ENCODE measurements at regions not wholly inside any gene's neighbourhood (a gene's known extent, or its start where the extent isn't known, plus 50 kb on each side); places are given as distances from the start of the nearest gene placed in this dataset.
"Not testable (repeated sequence)": the region's sequence is repeated elsewhere in the genome, so short reads cannot be mapped to it uniquely, and the experiment has no call there.

DNA sequence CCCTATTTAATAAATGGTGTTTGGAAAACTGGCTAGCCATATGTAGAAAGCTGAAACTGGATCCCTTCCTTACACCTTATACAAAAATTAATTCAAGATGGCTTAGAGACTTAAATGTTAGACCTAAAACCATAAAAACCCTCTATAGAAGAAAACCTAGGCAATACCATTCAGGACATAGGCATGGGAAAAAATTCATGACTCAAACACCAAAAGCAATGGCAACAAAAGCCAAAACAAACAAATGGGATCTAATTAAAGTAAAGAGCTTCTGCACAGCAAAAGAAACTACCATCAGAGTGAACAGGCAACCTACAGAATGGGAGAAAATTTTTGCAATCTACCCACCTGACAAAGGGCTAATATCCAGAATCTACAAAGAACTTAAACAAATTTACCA, 179.7 kb upstream of the SESN3 start:
- BruUV-seq (replicated peaks); H3K27ac ChIP-seq (ENCODE audit: insufficient read depth, low read depth, low read length); H3K4me2 ChIP-seq (ENCODE audit: insufficient read depth, low read length); H2AFZ ChIP-seq (ENCODE audit: low read depth, low read length); intact Hi-C loops (cut with micrococcal nuclease); H3K36me3 ChIP-seq (ENCODE audit: control insufficient read depth in 2 of 2, extremely low read depth in 1 of 2, insufficient read depth in 2 of 2, low read length in 2 of 2); DNase-seq (ENCODE audit: low read depth, low spot score); H3K4me3 ChIP-seq (replicated peaks in 1 of 3; ENCODE audit: insufficient read depth in 1 of 3, low read depth in 1 of 3, low read length in 3 of 3); POLR2A ChIA-PET; FAIRE-seq; H3K9me1 ChIP-seq (replicated peaks; ENCODE audit: control insufficient read depth, extremely low read depth, insufficient read depth, low read length); H3K9ac ChIP-seq (replicated peaks; ENCODE audit: extremely low read depth, insufficient read depth, low read length); H3K79me2 ChIP-seq (ENCODE audit: control insufficient read depth, insufficient read depth, low read length); H4K20me1 ChIP-seq (replicated peaks; ENCODE audit: control insufficient read depth, extremely low read depth, insufficient read depth, low read length); H3K9me3 ChIP-seq (replicated peaks; ENCODE audit: control insufficient read depth, insufficient read depth, low read length); H3K27me3 ChIP-seq (ENCODE audit: control insufficient read depth in 2 of 2, insufficient read depth in 2 of 2, low read length in 2 of 2); dilution Hi-C loops (cut with MboI; ENCODE audit: extremely low pct_ligation_motif_present, low sequenced_read_pairs); CTCF ChIA-PET; H3K4me1 ChIP-seq (ENCODE audit: control insufficient read depth, extremely low read depth, insufficient read depth, low read length): not testable (repeated sequence)

DNA sequence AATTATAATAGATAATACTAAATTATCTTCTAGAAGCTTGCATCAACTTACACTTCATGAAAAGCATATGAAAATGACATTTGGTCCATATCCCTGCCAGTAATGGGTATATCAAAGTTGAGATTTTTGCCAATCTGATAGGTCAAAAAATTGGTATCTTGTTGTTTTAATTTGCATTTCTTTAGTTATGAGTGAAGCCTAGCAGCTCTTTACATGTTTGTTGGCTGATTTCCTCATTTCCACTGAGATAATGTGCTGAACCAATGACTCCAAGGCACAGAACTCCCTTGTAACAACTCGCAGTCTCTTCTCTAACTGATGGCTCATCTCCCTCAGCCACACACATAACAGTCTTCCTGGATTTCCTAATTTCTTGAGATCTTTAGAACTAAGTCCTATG, 175.3 kb upstream of the SESN3 start:
- dilution Hi-C loops (cut with MboI; ENCODE audit: extremely low pct_ligation_motif_present, low sequenced_read_pairs): no loop called here
- DNase-seq (ENCODE audit: low read depth, low spot score): no peak
- FAIRE-seq: no peak
- Histone ChIP-seq H3K9ac (replicated peaks; ENCODE audit: extremely low read depth, insufficient read depth, low read length) (no peak overlapping the region), H2AFZ (ENCODE audit: low read depth, low read length) (no peak overlapping the region), H3K79me2 (ENCODE audit: control insufficient read depth, insufficient read depth, low read length) (no peaks in the 10 kb centered on the region), H3K27me3 (ENCODE audit: control insufficient read depth in 2 of 2, insufficient read depth in 2 of 2, low read length in 2 of 2) (peaks cover 0 to 3% of the 10 kb centered on the region in 2 experiments), H3K27ac (ENCODE audit: insufficient read depth, low read depth, low read length) (no peak overlapping the region), H3K4me2 (ENCODE audit: insufficient read depth, low read length) (no peak overlapping the region), H3K9me3 (replicated peaks; ENCODE audit: control insufficient read depth, insufficient read depth, low read length) (no peaks in the 10 kb centered on the region), H3K36me3 (ENCODE audit: control insufficient read depth in 2 of 2, extremely low read depth in 1 of 2, insufficient read depth in 2 of 2, low read length in 2 of 2) (no peaks in the 10 kb centered on the region), H3K9me1 (replicated peaks; ENCODE audit: control insufficient read depth, extremely low read depth, insufficient read depth, low read length) (no peaks in the 10 kb centered on the region), H3K4me1 (ENCODE audit: control insufficient read depth, extremely low read depth, insufficient read depth, low read length) (no peaks in the 10 kb centered on the region), H3K4me3 (replicated peaks in 1 of 3; ENCODE audit: insufficient read depth in 1 of 3, low read depth in 1 of 3, low read length in 3 of 3) (no peak overlapping the region), H4K20me1 (replicated peaks; ENCODE audit: control insufficient read depth, extremely low read depth, insufficient read depth, low read length) (no peaks in the 10 kb centered on the region)
- no TSS peak for BruUV-seq (replicated peaks)
- no peak for TF ChIP-seq POLR2A (IDR thresholded peaks at IDR 0.05; ENCODE audit: low read depth, low read length)
- no peak for TF ChIP-seq JUN (IDR thresholded peaks at IDR 0.05; ENCODE audit: borderline replicate concordance, insufficient read depth, insufficient read length, low read depth)
- TF ChIP-seq POLR2AphosphoS5 (IDR thresholded peaks at IDR 0.05; ENCODE audit: insufficient read depth, low read depth, low read length): no peak
- TF ChIP-seq, protein P1, sequence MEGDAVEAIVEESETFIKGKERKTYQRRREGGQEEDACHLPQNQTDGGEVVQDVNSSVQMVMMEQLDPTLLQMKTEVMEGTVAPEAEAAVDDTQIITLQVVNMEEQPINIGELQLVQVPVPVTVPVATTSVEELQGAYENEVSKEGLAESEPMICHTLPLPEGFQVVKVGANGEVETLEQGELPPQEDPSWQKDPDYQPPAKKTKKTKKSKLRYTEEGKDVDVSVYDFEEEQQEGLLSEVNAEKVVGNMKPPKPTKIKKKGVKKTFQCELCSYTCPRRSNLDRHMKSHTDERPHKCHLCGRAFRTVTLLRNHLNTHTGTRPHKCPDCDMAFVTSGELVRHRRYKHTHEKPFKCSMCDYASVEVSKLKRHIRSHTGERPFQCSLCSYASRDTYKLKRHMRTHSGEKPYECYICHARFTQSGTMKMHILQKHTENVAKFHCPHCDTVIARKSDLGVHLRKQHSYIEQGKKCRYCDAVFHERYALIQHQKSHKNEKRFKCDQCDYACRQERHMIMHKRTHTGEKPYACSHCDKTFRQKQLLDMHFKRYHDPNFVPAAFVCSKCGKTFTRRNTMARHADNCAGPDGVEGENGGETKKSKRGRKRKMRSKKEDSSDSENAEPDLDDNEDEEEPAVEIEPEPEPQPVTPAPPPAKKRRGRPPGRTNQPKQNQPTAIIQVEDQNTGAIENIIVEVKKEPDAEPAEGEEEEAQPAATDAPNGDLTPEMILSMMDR (IDR thresholded peaks at IDR 0.05; ENCODE audit: extremely low read depth in 1 of 2, insufficient read depth in 1 of 2, low read depth in 1 of 2, low read length in 2 of 2): no peak
- TF ChIP-seq FOS (IDR thresholded peaks at IDR 0.05; ENCODE audit: borderline replicate concordance, insufficient read depth, low read length): no peak
- TF ChIP-seq, protein P2, sequence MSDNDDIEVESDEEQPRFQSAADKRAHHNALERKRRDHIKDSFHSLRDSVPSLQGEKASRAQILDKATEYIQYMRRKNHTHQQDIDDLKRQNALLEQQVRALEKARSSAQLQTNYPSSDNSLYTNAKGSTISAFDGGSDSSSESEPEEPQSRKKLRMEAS (IDR thresholded peaks at IDR 0.05; ENCODE audit: insufficient read depth, insufficient read length): no peak
- no peak for TF ChIP-seq GATA2 (IDR thresholded peaks at IDR 0.05; ENCODE audit: insufficient read depth, insufficient read length, low read depth, low read length)
- CTCF ChIA-PET: no interaction called here
- intact Hi-C loops (cut with micrococcal nuclease): no loop called here
- POLR2A ChIA-PET: no interaction called here

Data from endothelial cell of umbilical vein (primary cell).